ENCODE measurements at regions not wholly inside any gene's neighbourhood (a gene's known extent, or its start where the extent isn't known, plus 50 kb on each side); places are given as distances from the start of the nearest gene placed in this dataset.
"Not testable (repeated sequence)": the region's sequence is repeated elsewhere in the genome, so short reads cannot be mapped to it uniquely, and the experiment has no call there.

GRCh38 chr1:172724765-172725613 is 66.1 kb downstream of the FASLG start:
- FAIRE-seq (no peak), DNase-seq (ENCODE audit: insufficient read length, low spot score) (no peak)
- TF ChIP-seq CTCF (IDR thresholded peaks at IDR 0.05; ENCODE audit: insufficient read depth, missing control alignments): no peak

- no peak for TF ChIP-seq CTCF (IDR thresholded peaks at IDR 0.05; ENCODE audit: insufficient read depth, missing control alignments)
- FAIRE-seq (no peak), DNase-seq (ENCODE audit: insufficient read length, low spot score) (no peak)
Observed at GRCh38 chr1:172726740-172727139, 67.8 kb downstream of the FASLG start.

- DNase-seq (ENCODE audit: insufficient read length, low spot score) (no peak), FAIRE-seq (no peak)
- no peak for TF ChIP-seq CTCF (IDR thresholded peaks at IDR 0.05; ENCODE audit: insufficient read depth, missing control alignments)
Observed at GRCh38 chr1:172727275-172727857, 68.5 kb downstream of the FASLG start.

GRCh38 chr1:172727956-172728603 is 69.2 kb downstream of the FASLG start:
- FAIRE-seq: no peak
- peak; percentile 45 for TF ChIP-seq CTCF (IDR thresholded peaks at IDR 0.05; ENCODE audit: insufficient read depth, missing control alignments)
- DNase-seq (ENCODE audit: insufficient read length, low spot score): no peak

DNA sequence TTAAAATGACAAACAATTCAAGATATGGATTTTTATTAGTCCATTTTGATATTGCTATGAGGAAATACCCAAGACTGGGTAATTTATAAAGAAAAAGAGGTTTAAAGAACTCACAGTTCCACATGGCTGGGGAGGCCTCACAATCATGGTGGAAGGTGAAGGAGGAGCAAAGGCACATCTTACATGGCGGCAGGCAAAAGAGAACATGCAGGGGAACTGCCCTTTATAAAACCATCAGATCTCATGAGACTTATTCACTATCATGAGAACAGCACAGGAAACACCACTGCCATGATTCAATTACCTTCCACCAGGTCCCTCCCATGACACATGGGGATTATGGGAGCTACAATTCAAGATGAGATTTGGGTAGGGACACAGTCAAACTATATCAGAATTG is 69.8 kb downstream of the FASLG start:
- not testable (repeated sequence) for FAIRE-seq

DNA sequence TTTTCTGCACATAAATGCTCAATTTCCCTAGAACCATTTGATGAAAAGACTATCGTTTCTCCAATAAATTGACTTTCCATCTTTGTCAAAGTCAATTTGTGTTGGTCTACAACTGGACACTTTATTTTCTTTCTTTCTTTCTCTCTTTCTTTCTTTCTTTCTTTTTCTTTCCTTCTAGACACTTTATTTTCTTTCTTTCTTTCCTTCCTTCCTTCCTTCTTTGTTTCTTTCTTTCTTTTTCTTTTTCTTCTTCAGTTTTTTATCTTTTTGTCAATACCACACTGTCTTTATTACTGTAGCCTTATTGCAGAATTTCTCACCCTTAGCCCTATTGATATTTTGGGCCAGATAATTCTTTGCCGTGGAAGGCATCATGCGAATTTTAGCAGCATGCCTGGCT is 73.5 kb downstream of the FASLG start:
- FAIRE-seq (no peak), DNase-seq (ENCODE audit: insufficient read length, low spot score) (no peak)
- TF ChIP-seq CTCF (IDR thresholded peaks at IDR 0.05; ENCODE audit: insufficient read depth, missing control alignments): no peak

More for the DNA sequence above, 69.8 kb downstream of the FASLG start:
- DNase-seq (ENCODE audit: insufficient read length, low spot score): not testable (repeated sequence)

DNA sequence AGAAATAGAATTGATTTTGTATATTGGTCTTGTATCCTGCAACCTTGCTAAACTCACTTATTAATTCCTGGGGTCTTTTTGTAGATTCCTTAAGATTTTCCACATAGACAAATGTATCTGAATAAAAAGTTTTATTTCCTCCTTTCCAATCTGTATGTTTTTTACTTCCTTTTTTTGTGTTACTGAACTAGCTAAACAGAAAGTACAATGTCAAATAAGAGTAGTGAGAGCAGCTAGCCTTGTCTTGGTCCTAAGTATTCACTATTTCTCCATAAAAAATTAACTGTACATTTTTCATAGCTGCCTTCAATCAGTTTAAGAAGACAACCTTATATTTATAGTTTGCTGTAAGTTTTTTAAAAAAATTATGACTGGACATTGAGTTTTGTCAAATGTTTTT is 74.9 kb downstream of the FASLG start:
- no peak for DNase-seq (ENCODE audit: insufficient read length, low spot score)
- no peak for TF ChIP-seq CTCF (IDR thresholded peaks at IDR 0.05; ENCODE audit: insufficient read depth, missing control alignments)
- FAIRE-seq: no peak

Data from D721Med (cell line).